ENCODE measurements at regions not wholly inside any gene's neighbourhood (a gene's known extent, or its start where the extent isn't known, plus 50 kb on each side); places are given as distances from the start of the nearest gene placed in this dataset.

GRCh38 chr15:25228261-25228660 is 210.6 kb downstream of the UBE3A start:
- intact Hi-C loops (cut with micrococcal nuclease) = no loop called here
- H3K36me3 Mint-ChIP-seq (ENCODE audit: low read depth) = no peaks in the 10 kb centered on the region
- DNase-seq (no peak), ATAC-seq (no peak)
- ChIA-PET CTCF (no interaction called here), POLR2A (no interaction called here)
- no peaks in the 10 kb centered on the region for H3K4me1 Mint-ChIP-seq (ENCODE audit: low read depth)
- no peak overlapping the region for H3K4me3 Mint-ChIP-seq
- peaks cover 3% of the 10 kb centered on the region for H3K9me3 Mint-ChIP-seq
- no peaks in the 10 kb centered on the region for H3K27me3 Mint-ChIP-seq
- TF ChIP-seq, protein P1, sequence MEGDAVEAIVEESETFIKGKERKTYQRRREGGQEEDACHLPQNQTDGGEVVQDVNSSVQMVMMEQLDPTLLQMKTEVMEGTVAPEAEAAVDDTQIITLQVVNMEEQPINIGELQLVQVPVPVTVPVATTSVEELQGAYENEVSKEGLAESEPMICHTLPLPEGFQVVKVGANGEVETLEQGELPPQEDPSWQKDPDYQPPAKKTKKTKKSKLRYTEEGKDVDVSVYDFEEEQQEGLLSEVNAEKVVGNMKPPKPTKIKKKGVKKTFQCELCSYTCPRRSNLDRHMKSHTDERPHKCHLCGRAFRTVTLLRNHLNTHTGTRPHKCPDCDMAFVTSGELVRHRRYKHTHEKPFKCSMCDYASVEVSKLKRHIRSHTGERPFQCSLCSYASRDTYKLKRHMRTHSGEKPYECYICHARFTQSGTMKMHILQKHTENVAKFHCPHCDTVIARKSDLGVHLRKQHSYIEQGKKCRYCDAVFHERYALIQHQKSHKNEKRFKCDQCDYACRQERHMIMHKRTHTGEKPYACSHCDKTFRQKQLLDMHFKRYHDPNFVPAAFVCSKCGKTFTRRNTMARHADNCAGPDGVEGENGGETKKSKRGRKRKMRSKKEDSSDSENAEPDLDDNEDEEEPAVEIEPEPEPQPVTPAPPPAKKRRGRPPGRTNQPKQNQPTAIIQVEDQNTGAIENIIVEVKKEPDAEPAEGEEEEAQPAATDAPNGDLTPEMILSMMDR (IDR thresholded peaks at IDR 0.05) = no peak
- no peak overlapping the region for H3K27ac Mint-ChIP-seq

- intact Hi-C loops (cut with micrococcal nuclease) = no loop called here
- H3K36me3 Mint-ChIP-seq (ENCODE audit: low read depth) = no peaks in the 10 kb centered on the region
- ATAC-seq (no peak), DNase-seq (no peak)
- no peaks in the 10 kb centered on the region for H3K27me3 Mint-ChIP-seq
- H3K4me1 Mint-ChIP-seq (ENCODE audit: low read depth) = no peaks in the 10 kb centered on the region
- ChIA-PET POLR2A (no interaction called here), CTCF (no interaction called here)
- TF ChIP-seq, protein P1 (IDR thresholded peaks at IDR 0.05) = no peak
- H3K27ac Mint-ChIP-seq = no peak overlapping the region
- no peak overlapping the region for H3K4me3 Mint-ChIP-seq
- H3K9me3 Mint-ChIP-seq = no peaks in the 10 kb centered on the region
These were observed 208.4 kb downstream of the UBE3A start for GRCh38 chr15:25230442-25230841.

DNA sequence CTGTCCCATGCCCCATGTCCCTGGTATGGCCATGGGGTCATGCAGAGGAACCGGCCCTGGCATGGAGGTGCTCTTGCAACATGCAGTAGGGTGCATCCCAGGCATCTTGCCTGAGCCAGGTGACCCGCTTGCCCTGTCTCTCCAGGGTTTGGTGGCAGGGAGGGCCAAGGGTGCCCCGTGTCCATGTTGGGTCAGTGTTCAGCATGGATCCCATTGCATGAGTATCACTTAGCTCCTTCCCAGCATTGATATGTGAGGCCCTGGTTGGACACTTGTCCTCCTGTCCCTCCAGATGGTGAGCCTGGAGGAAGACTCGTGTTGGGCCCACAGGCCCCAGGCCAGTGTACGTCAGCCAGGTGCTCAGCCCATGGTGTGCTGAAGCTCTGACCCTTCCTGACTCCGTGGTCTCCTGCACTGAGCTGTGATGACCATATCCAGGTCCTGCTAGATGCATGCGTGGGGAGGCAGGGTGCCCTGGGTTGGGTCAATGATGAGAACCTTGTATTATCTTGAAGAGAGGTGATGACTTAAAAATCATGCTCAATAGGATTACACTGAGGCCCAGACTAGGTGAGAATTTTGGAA is 205.0 kb downstream of the UBE3A start:
- TF ChIP-seq, protein P1 (IDR thresholded peaks at IDR 0.05) = no peak
- no peak overlapping the region for H3K27ac Mint-ChIP-seq
- intact Hi-C loops (cut with micrococcal nuclease) = no loop called here

DNA sequence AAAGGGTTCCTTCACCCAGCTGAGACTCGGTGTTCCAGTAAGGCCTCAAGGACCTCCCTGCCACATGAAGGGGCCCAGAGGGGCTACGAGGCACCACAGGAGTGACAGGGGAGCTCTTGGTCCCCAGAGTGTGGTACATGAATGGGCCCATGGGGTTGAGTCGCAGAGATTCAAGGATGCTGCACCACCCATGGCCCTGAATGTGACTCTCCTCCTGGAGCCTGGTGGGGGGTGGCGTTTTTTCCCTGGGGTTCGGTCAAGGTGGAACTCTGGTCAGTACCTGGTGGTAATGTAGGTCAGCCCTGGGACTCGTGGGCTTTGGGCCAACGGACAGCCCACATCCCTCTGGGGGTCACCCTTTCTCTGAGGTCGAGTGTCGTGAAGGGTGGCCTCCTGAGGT is 204.0 kb downstream of the UBE3A start:
- ATAC-seq (no peak), DNase-seq (no peak)
- POLR2A ChIA-PET = no interaction called here
- Mint-ChIP-seq H3K27ac (no peak overlapping the region), H3K4me3 (no peak overlapping the region), H3K27me3 (no peaks in the 10 kb centered on the region), H3K36me3 (ENCODE audit: low read depth) (no peaks in the 10 kb centered on the region), H3K4me1 (ENCODE audit: low read depth) (no peaks in the 10 kb centered on the region), H3K9me3 (peaks cover 4% of the 10 kb centered on the region)
- intact Hi-C loops (cut with micrococcal nuclease) = no loop called here
- TF ChIP-seq, protein P1 (IDR thresholded peaks at IDR 0.05) = no peak
- CTCF ChIA-PET = no interaction called here

More for the DNA sequence above, 205.0 kb downstream of the UBE3A start:
- DNase-seq = no peak
- H3K4me3 Mint-ChIP-seq = no peak overlapping the region
- POLR2A ChIA-PET = no interaction called here
- peaks cover 4% of the 10 kb centered on the region for H3K9me3 Mint-ChIP-seq
- no peak for ATAC-seq
- H3K4me1 Mint-ChIP-seq (ENCODE audit: low read depth) = no peaks in the 10 kb centered on the region
- CTCF ChIA-PET = interaction anchor here (1.2 kb wide), 1 partner anchor 21 kb away, joined by 3 read pairs; no protein-coding TSS in a partner anchor
- H3K36me3 Mint-ChIP-seq (ENCODE audit: low read depth) = no peaks in the 10 kb centered on the region
- no peaks in the 10 kb centered on the region for H3K27me3 Mint-ChIP-seq

GRCh38 chr15:25235391-25235790 is 203.4 kb downstream of the UBE3A start:
- POLR2A ChIA-PET = no interaction called here
- TF ChIP-seq, protein P1 (IDR thresholded peaks at IDR 0.05) = no peak
- H3K27ac Mint-ChIP-seq = no peak overlapping the region
- ATAC-seq (no peak), DNase-seq (no peak)
- H3K36me3 Mint-ChIP-seq (ENCODE audit: low read depth) = no peaks in the 10 kb centered on the region
- peaks cover 4% of the 10 kb centered on the region for H3K9me3 Mint-ChIP-seq
- intact Hi-C loops (cut with micrococcal nuclease) = no loop called here
- H3K4me1 Mint-ChIP-seq (ENCODE audit: low read depth) = no peaks in the 10 kb centered on the region
- H3K27me3 Mint-ChIP-seq = no peaks in the 10 kb centered on the region
- H3K4me3 Mint-ChIP-seq = no peak overlapping the region
- CTCF ChIA-PET = no interaction called here
